A172 (cell line): ENCODE measurements at regions not wholly inside any gene's neighbourhood (a gene's known extent, or its start where the extent isn't known, plus 50 kb on each side); places are given as distances from the start of the nearest gene placed in this dataset.
A peak's percentile ranks its signal among the peaks of the same experiment; 100 is the strongest.

Experiments used
- DNase-seq: peaks from one replicate; pipeline ENCODE4 v3.0.0-alpha.2; 2015; ENCODE audit warnings: low spot score

GRCh38 chr2:12284037-12284436 is 432.7 kb upstream of the TRIB2 start:
- no peak for DNase-seq

GRCh38 chr2:12284487-12284886 is 432.2 kb upstream of the TRIB2 start:
- peak; percentile 23 for DNase-seq

GRCh38 chr2:12286347-12286746 is 430.4 kb upstream of the TRIB2 start:
- DNase-seq: no peak

- DNase-seq: peak; percentile 38
Observed at GRCh38 chr2:12287220-12287751, 429.4 kb upstream of the TRIB2 start.

- no peak for DNase-seq
Observed at GRCh38 chr2:12288048-12288447, 428.7 kb upstream of the TRIB2 start.

GRCh38 chr2:12289120-12289802 is 427.5 kb upstream of the TRIB2 start:
- no peak for DNase-seq

GRCh38 chr2:12291303-12291702 is 425.4 kb upstream of the TRIB2 start:
- DNase-seq: no peak

- DNase-seq: no peak
Observed at GRCh38 chr2:12293874-12294273, 422.9 kb upstream of the TRIB2 start.

- DNase-seq: no peak
Observed at GRCh38 chr2:12295856-12296519, 420.7 kb upstream of the TRIB2 start.

- DNase-seq: no peak
Observed at GRCh38 chr2:12296915-12297314, 419.8 kb upstream of the TRIB2 start.

- DNase-seq: no peak
Observed at GRCh38 chr2:12298352-12298751, 418.4 kb upstream of the TRIB2 start.

- no peak for DNase-seq
Observed at GRCh38 chr2:12299431-12299830, 417.3 kb upstream of the TRIB2 start.

- no peak for DNase-seq
Observed at GRCh38 chr2:12300019-12300602, 416.6 kb upstream of the TRIB2 start.

GRCh38 chr2:12300927-12301326 is 415.8 kb upstream of the TRIB2 start:
- DNase-seq: no peak

GRCh38 chr2:12302140-12302539 is 414.6 kb upstream of the TRIB2 start:
- DNase-seq: no peak

GRCh38 chr2:12302691-12303090 is 414.0 kb upstream of the TRIB2 start:
- DNase-seq: no peak

GRCh38 chr2:12303181-12304030 is 413.3 kb upstream of the TRIB2 start:
- peak; percentile 94 for DNase-seq

- DNase-seq: no peak
Observed at GRCh38 chr2:12304564-12305171, 412.1 kb upstream of the TRIB2 start.

GRCh38 chr2:12305931-12306330 is 410.8 kb upstream of the TRIB2 start:
- DNase-seq: no peak

- DNase-seq: no peak
Observed at GRCh38 chr2:12310399-12310798, 406.3 kb upstream of the TRIB2 start.

GRCh38 chr2:12313445-12314126 is 403.1 kb upstream of the TRIB2 start:
- no peak for DNase-seq
